Endothelial cell of umbilical vein (primary cell): ENCODE measurements at regions not wholly inside any gene's neighbourhood (a gene's known extent, or its start where the extent isn't known, plus 50 kb on each side); places are given as distances from the start of the nearest gene placed in this dataset.

ENCODE experiments used
- BruUV-seq: library from RNA; stranded (reverse); fragments of 400-500 nt; replicated peaks from 2 replicates; lab custom pipeline; 2021; lab: Mats Ljungman, UMichigan
- CTCF ChIA-PET: fragments of 300-600, 350-600 bp; sonication (Branson Sonifier 250); formaldehyde crosslinking; loops from one replicate; lab custom pipeline; 2021; ENCODE audit warnings: antibody characterized with exemption, inconsistent platforms; lab: Charles Lee
- POLR2A ChIA-PET: fragments of 300-600, 350-600 bp; sonication (Branson Sonifier 250); formaldehyde crosslinking; loops from one replicate; lab custom pipeline; 2021; ENCODE audit warnings: antibody characterized with exemption, inconsistent platforms; lab: Charles Lee
- DNase-seq: peaks from one replicate; pipeline ENCODE4 v3.0.0-alpha.2; 2011; ENCODE audit warnings: low read depth, low spot score
- FAIRE-seq: peaks from 2 replicates; lab custom pipeline; 2011; peaks lifted over from hg19 to GRCh38; lab: Jason Lieb, UNC
- H2AFZ ChIP-seq: 2 replicates; pipeline ENCODE4 v1.6.0; 2012; ENCODE audit warnings: low read depth, low read length, control low read depth, inconsistent platforms
- H3K27ac ChIP-seq: 2 replicates; pipeline ENCODE4 v1.5.1; 2011; ENCODE audit warnings: low read depth, mild to moderate bottlenecking, control low read depth, low read length, moderate library complexity; ENCODE audit not compliant: insufficient read depth
- H3K27me3 ChIP-seq, 2 experiments: 2 replicates each; pipeline versions ENCODE4 v1.6.0 to v1.6.1; 2011; ENCODE audit warnings: low read length in 2 of 2, mixed read lengths in 1 of 2; ENCODE audit not compliant: control insufficient read depth in 2 of 2, insufficient read depth in 2 of 2
- H3K36me3 ChIP-seq, 2 experiments: 2 replicates in 1 of 2; 3 replicates in 1 of 2; pipeline ENCODE4 v1.5.1; 2011; ENCODE audit warnings: low read length in 2 of 2, mild to moderate bottlenecking in 1 of 2, moderate library complexity in 1 of 2; ENCODE audit not compliant: control insufficient read depth in 2 of 2, insufficient read depth in 2 of 2; ENCODE audit errors: extremely low read depth in 1 of 2
- H3K4me1 ChIP-seq: 3 replicates; pipeline ENCODE4 v1.5.1; 2011; ENCODE audit warnings: mild to moderate bottlenecking, low read length; ENCODE audit not compliant: control insufficient read depth, insufficient read depth; ENCODE audit errors: extremely low read depth
- H3K4me2 ChIP-seq: 2 replicates; pipeline ENCODE4 v1.6.1; 2011; ENCODE audit warnings: low read length, control low read depth, mixed read lengths; ENCODE audit not compliant: insufficient read depth
- H3K4me3 ChIP-seq, 3 experiments: fragments of 200-600 bp in 1 of 3; sonication (generic), shearing (Covaris generic) in 1 of 3; replicated peaks in 1 of 3; 2 replicates each; pipeline ENCODE4 v1.5.1; 2011 to 2016; ENCODE audit warnings: control low read depth in 3 of 3, low read length in 3 of 3, mild to moderate bottlenecking in 2 of 3, inconsistent platforms in 1 of 3, low read depth in 1 of 3, moderate library complexity in 1 of 3; ENCODE audit not compliant: insufficient read depth in 1 of 3
- H3K79me2 ChIP-seq: 2 replicates; pipeline ENCODE4 v1.6.0; 2012; ENCODE audit warnings: low read length, inconsistent platforms; ENCODE audit not compliant: control insufficient read depth, insufficient read depth
- H3K9ac ChIP-seq: replicated peaks from 2 replicates; pipeline ENCODE3; 2011; ENCODE audit warnings: low read length, control low read depth; ENCODE audit not compliant: insufficient read depth; ENCODE audit errors: extremely low read depth
- H3K9me1 ChIP-seq: replicated peaks from 3 replicates; pipeline ENCODE4 v1.6.0; 2011; ENCODE audit warnings: mild to moderate bottlenecking, low read length; ENCODE audit not compliant: control insufficient read depth, insufficient read depth; ENCODE audit errors: extremely low read depth
- H3K9me3 ChIP-seq: replicated peaks from 2 replicates; pipeline ENCODE4 v1.5.1; 2012; ENCODE audit warnings: low read length, inconsistent platforms; ENCODE audit not compliant: control insufficient read depth, insufficient read depth
- H4K20me1 ChIP-seq: replicated peaks from 2 replicates; pipeline ENCODE3; 2011; ENCODE audit warnings: mild to moderate bottlenecking, low read length; ENCODE audit not compliant: control insufficient read depth, insufficient read depth; ENCODE audit errors: extremely low read depth
- CTCF ChIP-seq, 2 donors: IDR thresholded peaks; 1 replicate in 1 of 2; 2 replicates in 1 of 2; pipeline ENCODE4 v1.5.1; 2011; ENCODE audit warnings: low read length in 2 of 2, mild to moderate bottlenecking in 2 of 2, moderate library complexity in 2 of 2, control low read depth in 1 of 2, inconsistent platforms in 1 of 2, low read depth in 1 of 2; ENCODE audit not compliant: insufficient read depth in 1 of 2; ENCODE audit errors: extremely low read depth in 1 of 2
- FOS ChIP-seq: IDR thresholded peaks from 2 replicates; pipeline ENCODE4 v1.6.1; 2011; ENCODE audit warnings: mild to moderate bottlenecking, low read length, moderate library complexity, borderline replicate concordance; ENCODE audit not compliant: insufficient read depth
- GATA2 ChIP-seq: IDR thresholded peaks from 2 replicates; pipeline ENCODE4 v1.7.0; 2011; ENCODE audit warnings: low read depth, mild to moderate bottlenecking, moderate library complexity, mixed read lengths, low read length; ENCODE audit not compliant: insufficient read length, insufficient read depth
- JUN ChIP-seq: IDR thresholded peaks from 2 replicates; pipeline ENCODE4 v1.6.1; 2011; ENCODE audit warnings: borderline replicate concordance, low read depth; ENCODE audit not compliant: insufficient read length, insufficient read depth
- MYC ChIP-seq: IDR thresholded peaks from one replicate; pipeline ENCODE4 v1.6.1; 2011; ENCODE audit warnings: mild to moderate bottlenecking, low read depth, low read length
- POLR2A ChIP-seq: IDR thresholded peaks from 2 replicates; pipeline ENCODE4 v1.6.1; 2012; ENCODE audit warnings: low read depth, mild to moderate bottlenecking, control low read depth, low read length
- dilution Hi-C: fragments of 300-500 bp; cut with MboI; formaldehyde crosslinking; loops from one replicate; pipeline ENCODE4 v1.15.0; 2019; ENCODE audit warnings: low sequenced_read_pairs; ENCODE audit not compliant: extremely low pct_ligation_motif_present
- intact Hi-C: fragments of 100-400 bp; cut with micrococcal nuclease; formaldehyde crosslinking; loops from one replicate; pipeline ENCODE4 v1.10.0; 2022
- TF ChIP-seq, protein P1 (sequence below): IDR thresholded peaks from 2 replicates; pipeline ENCODE4 v1.6.1; 2011; ENCODE audit not compliant: insufficient read depth, insufficient read length

- H2AFZ ChIP-seq: no peak overlapping the region
- no peak for FAIRE-seq
- no peaks in the 10 kb centered on the region for H3K27me3 ChIP-seq
- CTCF ChIA-PET: interaction anchor here (1.2 to 2.0 kb wide), 3 partner anchors 127 to 163 kb away, joined by 3 to 5 read pairs (median 3); no protein-coding TSS in a partner anchor
- no peaks in the 10 kb centered on the region for H3K9me1 ChIP-seq
- H3K36me3 ChIP-seq: no peaks in the 10 kb centered on the region
- H4K20me1 ChIP-seq: no peaks in the 10 kb centered on the region
- no peak overlapping the region for H3K9ac ChIP-seq
- H3K79me2 ChIP-seq: no peaks in the 10 kb centered on the region
- dilution Hi-C loops (no loop called here), intact Hi-C loops (no loop called here)
- H3K4me2 ChIP-seq: no peak overlapping the region
- TF ChIP-seq CTCF (IDR thresholded peaks at IDR 0.05; ENCODE audit: extremely low read depth in 1 of 2, insufficient read depth in 1 of 2, low read depth in 1 of 2, low read length in 2 of 2) (no peak), MYC (no peak), POLR2A (no peak)
- TF ChIP-seq, protein P1, sequence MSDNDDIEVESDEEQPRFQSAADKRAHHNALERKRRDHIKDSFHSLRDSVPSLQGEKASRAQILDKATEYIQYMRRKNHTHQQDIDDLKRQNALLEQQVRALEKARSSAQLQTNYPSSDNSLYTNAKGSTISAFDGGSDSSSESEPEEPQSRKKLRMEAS: no peak
- H3K4me3 ChIP-seq: no peak overlapping the region
- H3K9me3 ChIP-seq: no peaks in the 10 kb centered on the region
- BruUV-seq: no TSS peak
- H3K27ac ChIP-seq: no peak overlapping the region
- DNase-seq: no peak
- H3K4me1 ChIP-seq: no peaks in the 10 kb centered on the region
- POLR2A ChIA-PET: no interaction called here
Observed at GRCh38 chr3:151675858-151676615, 57.7 kb upstream of the AADACL2 start.

DNA sequence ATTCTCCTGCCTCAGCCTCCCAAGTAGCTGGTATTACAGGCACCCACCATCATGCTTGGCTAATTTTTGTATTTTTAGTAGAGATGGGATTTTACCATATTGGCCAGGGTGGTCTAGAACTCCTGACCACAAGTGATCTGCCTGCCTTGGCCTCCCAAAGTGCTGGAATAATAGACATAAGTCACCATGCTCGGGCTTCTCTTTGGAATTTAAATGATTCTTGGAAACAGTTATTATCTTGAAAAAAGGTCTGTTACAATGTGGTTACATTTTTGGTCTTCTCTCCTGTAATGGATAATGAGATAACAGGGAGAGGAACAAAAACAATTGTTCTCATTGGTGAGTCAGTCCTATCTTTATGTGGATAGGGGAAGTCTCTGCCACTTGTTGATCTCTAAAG is 59.8 kb upstream of the AADACL2 start:
- no peak overlapping the region for H3K4me3 ChIP-seq
- H3K36me3 ChIP-seq: no peaks in the 10 kb centered on the region
- no peaks in the 10 kb centered on the region for H3K9me3 ChIP-seq
- H3K9ac ChIP-seq: no peak overlapping the region
- TF ChIP-seq GATA2: no peak
- TF ChIP-seq FOS: no peak
- no peak for TF ChIP-seq POLR2A
- TF ChIP-seq CTCF (IDR thresholded peaks at IDR 0.05; ENCODE audit: extremely low read depth in 1 of 2, insufficient read depth in 1 of 2, low read depth in 1 of 2, low read length in 2 of 2): no peak
- TF ChIP-seq JUN: no peak
- BruUV-seq: no TSS peak
- no peak for DNase-seq
- no peak overlapping the region for H3K4me2 ChIP-seq
- no peaks in the 10 kb centered on the region for H3K27me3 ChIP-seq
- FAIRE-seq: peak; percentile 35
- ChIA-PET CTCF (interaction anchor here (2.0 kb wide), 1 partner anchor 165 kb away, joined by 5 read pairs; no protein-coding TSS in a partner anchor), POLR2A (no interaction called here)
- no peaks in the 10 kb centered on the region for H3K4me1 ChIP-seq
- dilution Hi-C loops: no loop called here
- H4K20me1 ChIP-seq: no peaks in the 10 kb centered on the region
- intact Hi-C loops: no loop called here
- H3K27ac ChIP-seq: no peak overlapping the region
- no peaks in the 10 kb centered on the region for H3K9me1 ChIP-seq
- no peak overlapping the region for H2AFZ ChIP-seq
- H3K79me2 ChIP-seq: no peaks in the 10 kb centered on the region
